Astrocyte of the spinal cord (primary cell): ENCODE measurements at regions not wholly inside any gene's neighbourhood (a gene's known extent, or its start where the extent isn't known, plus 50 kb on each side); places are given as distances from the start of the nearest gene placed in this dataset.

Experiments used
- DNase-seq: peaks from one replicate; pipeline ENCODE4 v3.0.0; 2011; ENCODE audit warnings: low read depth, low spot score
- H3K4me3 ChIP-seq: 2 replicates; pipeline ENCODE4 v1.5.1; 2011; ENCODE audit warnings: low read depth, mild to moderate bottlenecking, low read length, moderate library complexity
- CTCF ChIP-seq: IDR thresholded peaks from 2 replicates; pipeline ENCODE4 v1.5.1; 2012; ENCODE audit warnings: low read depth, mild to moderate bottlenecking, low read length, inconsistent platforms
- in situ Hi-C: cut with HindIII; loops from 2 replicates; pipeline ENCODE4 v1.10.0; 2017; ENCODE audit warnings: low sequenced_read_pairs

GRCh38 chr2:9113262-9113661, 93.3 kb upstream of the ASAP2 start:
- in situ Hi-C loops: no loop called here
- no peak for DNase-seq
- no peak for TF ChIP-seq CTCF
- no peak overlapping the region for H3K4me3 ChIP-seq

- DNase-seq: peak; percentile 92
- no peak overlapping the region for H3K4me3 ChIP-seq
- TF ChIP-seq CTCF: no peak
- in situ Hi-C loops: no loop called here
Measured at GRCh38 chr2:9112079-9112721, 94.4 kb upstream of the ASAP2 start.

- peak; percentile 46 for TF ChIP-seq CTCF
- DNase-seq: peak; percentile 40
- no peak overlapping the region for H3K4me3 ChIP-seq
- in situ Hi-C loops: no loop called here
Measured at GRCh38 chr2:9110893-9111569, 95.6 kb upstream of the ASAP2 start.

- H3K4me3 ChIP-seq: no peak overlapping the region
- in situ Hi-C loops: no loop called here
- no peak for TF ChIP-seq CTCF
- no peak for DNase-seq
Measured at GRCh38 chr2:9110346-9110884, 96.2 kb upstream of the ASAP2 start.

- in situ Hi-C loops: no loop called here
- no peak for DNase-seq
- no peak overlapping the region for H3K4me3 ChIP-seq
- no peak for TF ChIP-seq CTCF
Measured at GRCh38 chr2:9109871-9110270, 96.7 kb upstream of the ASAP2 start.

- no peak for TF ChIP-seq CTCF
- DNase-seq: no peak
- in situ Hi-C loops: no loop called here
Measured at GRCh38 chr2:9108210-9108967, 98.2 kb upstream of the ASAP2 start.

More at GRCh38 chr2:9108210-9108967, 98.2 kb upstream of the ASAP2 start:
- H3K4me3 ChIP-seq: no peak overlapping the region
